OCI-LY7 (cell line): ENCODE measurements at regions not wholly inside any gene's neighbourhood (a gene's known extent, or its start where the extent isn't known, plus 50 kb on each side); places are given as distances from the start of the nearest gene placed in this dataset.

Experiments used
- BruUV-seq: library from RNA; stranded (reverse); fragments of 400-500 nt; replicated peaks from 2 replicates; lab custom pipeline; 2021; lab: Mats Ljungman, UMichigan
- CTCF ChIA-PET: fragments of 300-600 bp; sonication (Branson Sonifier 250); formaldehyde crosslinking; loops from one replicate; lab custom pipeline; 2022; ENCODE audit warnings: antibody characterized with exemption; ENCODE audit not compliant: unreplicated experiment; lab: Charles Lee
- POLR2A ChIA-PET: fragments of 300-600 bp; sonication (Branson Sonifier 250); formaldehyde crosslinking; loops from one replicate; lab custom pipeline; 2022; ENCODE audit warnings: antibody characterized with exemption; lab: Charles Lee
- DNase-seq: peaks from one replicate; pipeline ENCODE4 v3.0.0-alpha.2; 2015; ENCODE audit warnings: low spot score
- H2AFZ ChIP-seq: fragments of 200-600 bp; sonication (generic), shearing (Covaris generic); 2 replicates; pipeline ENCODE4 v1.6.1; 2014; ENCODE audit warnings: mild to moderate bottlenecking, antibody characterized with exemption, low read length, moderate library complexity
- H3K27ac ChIP-seq: fragments of 200-600 bp; sonication (generic); 2 replicates; pipeline ENCODE4 v1.5.1; 2014; ENCODE audit warnings: mixed run types, low read depth, mild to moderate bottlenecking, moderate library complexity, low read length, inconsistent platforms; ENCODE audit not compliant: poor library complexity, severe bottlenecking
- H3K36me3 ChIP-seq: fragments of 200-600 bp; sonication (generic); 2 replicates; pipeline ENCODE4 v1.6.1; 2014; ENCODE audit warnings: mild to moderate bottlenecking, antibody characterized with exemption, low read length, moderate library complexity, mixed read lengths; ENCODE audit not compliant: insufficient read depth
- H3K4me1 ChIP-seq: fragments of 200-600 bp; sonication (generic); 2 replicates; pipeline ENCODE4 v1.5.1; 2014; ENCODE audit warnings: mild to moderate bottlenecking, low read length; ENCODE audit not compliant: insufficient read depth, poor library complexity, severe bottlenecking
- H3K4me2 ChIP-seq: fragments of 200-600 bp; sonication (generic); 2 replicates; pipeline ENCODE4 v1.6.1; 2014; ENCODE audit warnings: mild to moderate bottlenecking, low read length
- H3K4me3 ChIP-seq: fragments of 200-600 bp; sonication (generic); 2 replicates; pipeline ENCODE4 v1.5.1; 2014; ENCODE audit warnings: mild to moderate bottlenecking, low read depth, low read length; ENCODE audit not compliant: poor library complexity, severe bottlenecking
- H3K79me2 ChIP-seq: fragments of 200-600 bp; sonication (generic); 2 replicates; pipeline ENCODE4 v1.6.1; 2016; ENCODE audit warnings: low read depth, mild to moderate bottlenecking, low read length, moderate library complexity, mixed read lengths; ENCODE audit not compliant: insufficient read depth
- H3K9me2 ChIP-seq: fragments of 200-600 bp; sonication (generic); 2 replicates; pipeline ENCODE4 v1.6.1; 2016; ENCODE audit warnings: mild to moderate bottlenecking, low read length, mixed read lengths; ENCODE audit not compliant: insufficient read depth
- H3K9me3 ChIP-seq: fragments of 200-600 bp; sonication (generic); 2 replicates; pipeline ENCODE4 v1.6.1; 2014; ENCODE audit warnings: mild to moderate bottlenecking, mixed run types, low read length, mixed read lengths
- H4K20me1 ChIP-seq: fragments of 200-600 bp; sonication (generic); 2 replicates; pipeline ENCODE4 v1.6.1; 2014; ENCODE audit warnings: mild to moderate bottlenecking, antibody characterized with exemption, low read length, moderate library complexity, mixed read lengths; ENCODE audit not compliant: insufficient read depth
- CTCF ChIP-seq: fragments of 200-600 bp; sonication (generic); conservative IDR thresholded peaks from 2 replicates; pipeline ENCODE4 v1.5.1; 2014; ENCODE audit warnings: mild to moderate bottlenecking, antibody characterized with exemption, low read length, moderate library complexity, mixed read lengths
- EZH2phosphoT487 ChIP-seq: fragments of 200-600 bp; sonication (generic); IDR thresholded peaks from 2 replicates; pipeline ENCODE4 v1.6.1; 2018; ENCODE audit warnings: low read depth, borderline replicate concordance, mild to moderate bottlenecking, mixed run types, antibody characterized with exemption, low read length, moderate library complexity, mixed read lengths
- intact Hi-C: fragments of 100-400 bp; cut with micrococcal nuclease; formaldehyde crosslinking; loops from one replicate; pipeline ENCODE4 v1.10.0; 2022; ENCODE audit not compliant: unreplicated experiment

GRCh38 chr12:105992849-105993740 lies 145.7 kb downstream of the NUAK1 start:
- Histone ChIP-seq H4K20me1 (no peaks in the 10 kb centered on the region), H3K27ac (no peak overlapping the region), H3K9me3 (no peaks in the 10 kb centered on the region), H3K9me2 (no peaks in the 10 kb centered on the region), H3K4me3 (no peak overlapping the region), H2AFZ (no peak overlapping the region), H3K4me1 (no peaks in the 10 kb centered on the region), H3K79me2 (no peaks in the 10 kb centered on the region), H3K36me3 (no peaks in the 10 kb centered on the region), H3K4me2 (no peak overlapping the region)
- TF ChIP-seq CTCF (no peak), EZH2phosphoT487 (no peak)
- POLR2A ChIA-PET: interaction anchor here (0.7 kb wide), 1 partner anchor 182 kb away, joined by 8 read pairs; no protein-coding TSS in a partner anchor
- intact Hi-C loops: no loop called here
- no peak for DNase-seq
- no TSS peak for BruUV-seq
- CTCF ChIA-PET: no interaction called here

- BruUV-seq: no TSS peak
- TF ChIP-seq CTCF (no peak), EZH2phosphoT487 (no peak)
- H3K79me2 ChIP-seq: no peaks in the 10 kb centered on the region
- no peaks in the 10 kb centered on the region for H3K9me3 ChIP-seq
- H3K4me3 ChIP-seq: no peak overlapping the region
- no peaks in the 10 kb centered on the region for H3K4me1 ChIP-seq
- intact Hi-C loops: no loop called here
- ChIA-PET POLR2A (no interaction called here), CTCF (no interaction called here)
- DNase-seq: no peak
- H2AFZ ChIP-seq: no peak overlapping the region
- H4K20me1 ChIP-seq: no peaks in the 10 kb centered on the region
- H3K27ac ChIP-seq: no peak overlapping the region
- no peak overlapping the region for H3K4me2 ChIP-seq
- H3K9me2 ChIP-seq: no peaks in the 10 kb centered on the region
- no peaks in the 10 kb centered on the region for H3K36me3 ChIP-seq
Observed at GRCh38 chr12:105993766-105994555, 144.8 kb downstream of the NUAK1 start.
